ENCODE measurements at regions not wholly inside any gene's neighbourhood (a gene's known extent, or its start where the extent isn't known, plus 50 kb on each side); places are given as distances from the start of the nearest gene placed in this dataset.

GRCh38 chr5:173806270-173807035 lies 81.7 kb upstream of the CPEB4 start (continued):
- TF ChIP-seq ZKSCAN8 (CRISPR knock-in tag; IDR thresholded peaks at IDR 0.05; ENCODE audit: borderline replicate concordance) (peak; percentile 84; the same call in 1 of the 2 replicates), SKIL (CRISPR knock-in tag; IDR thresholded peaks at IDR 0.05; ENCODE audit: borderline replicate concordance) (peak; percentile 85), ZNF350 (CRISPR knock-in tag; IDR thresholded peaks at IDR 0.05; ENCODE audit: borderline replicate concordance, low read depth) (peak; percentile 81), KAT7 (CRISPR knock-in tag; IDR thresholded peaks at IDR 0.05; ENCODE audit: borderline replicate concordance) (0 out of 2 replicates have a peak, but pooled peaks have one; percentile 43), TOPORS (CRISPR knock-in tag; IDR thresholded peaks at IDR 0.05) (no peak), U2AF1 (optimal IDR thresholded peaks at IDR 0.05; ENCODE audit: low read depth, low read length) (no peak), SMARCE1 (IDR thresholded peaks at IDR 0.05; ENCODE audit: borderline replicate concordance) (no peak), DRAP1 (CRISPR knock-in tag; IDR thresholded peaks at IDR 0.05) (0 out of 2 replicates have a peak, but pooled peaks have one; percentile 9), ZBTB43 (CRISPR knock-in tag; conservative IDR thresholded peaks at IDR 0.05) (peak; percentile 95), MXI1 (IDR thresholded peaks at IDR 0.05; ENCODE audit: borderline replicate concordance, low read depth, low read length) (peak; percentile 79; the same call in 1 of the 3 replicates), FOXC1 (CRISPR knock-in tag; IDR thresholded peaks at IDR 0.05; ENCODE audit: borderline replicate concordance) (no peak), ATF7 (IDR thresholded peaks at IDR 0.05) (no peak), ATF7 (CRISPR knock-in tag; IDR thresholded peaks at IDR 0.05) (0 out of 2 replicates have a peak, but pooled peaks have one; percentile 51), MAZ (IDR thresholded peaks at IDR 0.05; ENCODE audit: borderline replicate concordance, low read depth, low read length) (no peak), MAZ (CRISPR knock-in tag; IDR thresholded peaks at IDR 0.05; ENCODE audit: low read depth) (0 out of 2 replicates have a peak, but pooled peaks have one; percentile 46), ZBTB21 (CRISPR knock-in tag; IDR thresholded peaks at IDR 0.05) (peak; percentile 55), ZSCAN30 (CRISPR knock-in tag; IDR thresholded peaks at IDR 0.05) (no peak), CEBPG (CRISPR knock-in tag; IDR thresholded peaks at IDR 0.05) (peak; percentile 83), HDAC1 (CRISPR knock-in tag; IDR thresholded peaks at IDR 0.05) (peak; percentile 87), YEATS2 (CRISPR knock-in tag; IDR thresholded peaks at IDR 0.05; ENCODE audit: borderline replicate concordance) (peak; percentile 50; the same call in 1 of the 2 replicates), MLX (CRISPR knock-in tag; IDR thresholded peaks at IDR 0.05) (peak; percentile 85; the same call in 1 of the 2 replicates), SMYD3 (CRISPR knock-in tag; IDR thresholded peaks at IDR 0.05) (no peak), NPAS2 (CRISPR knock-in tag; IDR thresholded peaks at IDR 0.05; ENCODE audit: borderline replicate concordance) (no peak), MEIS1 (CRISPR knock-in tag; IDR thresholded peaks at IDR 0.05; ENCODE audit: borderline replicate concordance) (peak; percentile 81; the same call in 1 of the 2 replicates), ZNF329 (CRISPR knock-in tag; IDR thresholded peaks at IDR 0.05; ENCODE audit: low read depth) (no peak)

All from HepG2 (cell line).